ENCODE measurements at regions not wholly inside any gene's neighbourhood (a gene's known extent, or its start where the extent isn't known, plus 50 kb on each side); places are given as distances from the start of the nearest gene placed in this dataset.

DNA sequence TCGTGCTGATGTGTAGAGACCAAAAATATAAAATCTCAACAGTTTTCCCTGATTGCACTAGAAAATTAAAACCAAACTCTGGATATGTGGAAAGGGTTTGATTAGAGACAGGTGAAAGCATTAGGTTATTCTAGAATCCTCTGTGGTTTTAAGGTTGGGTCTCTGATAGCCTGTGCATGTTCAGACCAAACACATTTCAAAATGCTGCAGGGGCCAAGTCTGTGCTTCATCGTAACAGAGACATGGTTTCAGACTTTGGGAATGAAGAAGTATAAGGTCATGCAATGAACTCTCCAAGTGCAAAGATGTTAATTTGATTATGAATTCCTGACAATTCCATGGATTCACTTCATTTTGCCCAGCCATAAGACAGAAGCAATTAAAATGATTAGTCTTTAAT lies 261.0 kb upstream of the KCNJ16 start:
- no peak overlapping the region for H3K4me3 Mint-ChIP-seq
- no peaks in the 10 kb centered on the region for H3K4me1 Mint-ChIP-seq
- no peak for DNase-seq (ENCODE audit: low read depth, low spot score)
- TF ChIP-seq, protein P1, sequence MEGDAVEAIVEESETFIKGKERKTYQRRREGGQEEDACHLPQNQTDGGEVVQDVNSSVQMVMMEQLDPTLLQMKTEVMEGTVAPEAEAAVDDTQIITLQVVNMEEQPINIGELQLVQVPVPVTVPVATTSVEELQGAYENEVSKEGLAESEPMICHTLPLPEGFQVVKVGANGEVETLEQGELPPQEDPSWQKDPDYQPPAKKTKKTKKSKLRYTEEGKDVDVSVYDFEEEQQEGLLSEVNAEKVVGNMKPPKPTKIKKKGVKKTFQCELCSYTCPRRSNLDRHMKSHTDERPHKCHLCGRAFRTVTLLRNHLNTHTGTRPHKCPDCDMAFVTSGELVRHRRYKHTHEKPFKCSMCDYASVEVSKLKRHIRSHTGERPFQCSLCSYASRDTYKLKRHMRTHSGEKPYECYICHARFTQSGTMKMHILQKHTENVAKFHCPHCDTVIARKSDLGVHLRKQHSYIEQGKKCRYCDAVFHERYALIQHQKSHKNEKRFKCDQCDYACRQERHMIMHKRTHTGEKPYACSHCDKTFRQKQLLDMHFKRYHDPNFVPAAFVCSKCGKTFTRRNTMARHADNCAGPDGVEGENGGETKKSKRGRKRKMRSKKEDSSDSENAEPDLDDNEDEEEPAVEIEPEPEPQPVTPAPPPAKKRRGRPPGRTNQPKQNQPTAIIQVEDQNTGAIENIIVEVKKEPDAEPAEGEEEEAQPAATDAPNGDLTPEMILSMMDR (conservative IDR thresholded peaks at IDR 0.05) = no peak
- no peaks in the 10 kb centered on the region for H3K36me3 Mint-ChIP-seq (ENCODE audit: low read depth)
- no peak overlapping the region for H3K27ac Mint-ChIP-seq (ENCODE audit: unreplicated experiment)
- no peaks in the 10 kb centered on the region for H3K27me3 Mint-ChIP-seq (ENCODE audit: low read depth)
- peaks cover 7% of the 10 kb centered on the region for H3K9me3 Mint-ChIP-seq

DNA sequence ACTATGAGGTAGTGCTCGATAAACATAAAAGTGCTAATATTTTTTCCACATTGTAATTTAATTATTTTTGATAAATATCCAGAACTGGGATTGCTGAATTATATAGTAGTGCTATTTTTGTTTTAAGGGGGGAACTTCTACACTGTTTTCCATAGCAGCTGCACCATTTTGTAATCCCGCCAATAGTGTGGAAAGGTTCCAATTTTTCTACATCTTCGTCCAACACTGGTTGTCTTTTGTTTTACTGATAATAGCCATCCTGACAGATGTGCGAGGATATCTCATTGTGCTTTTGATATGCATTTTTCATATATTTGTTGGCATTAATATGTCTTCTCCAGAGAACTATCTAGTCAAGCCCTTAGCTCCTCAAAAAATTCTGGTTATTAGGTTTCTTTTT lies 259.6 kb upstream of the KCNJ16 start:
- Mint-ChIP-seq H3K27ac (ENCODE audit: unreplicated experiment) (no peak overlapping the region), H3K9me3 (peaks cover 3% of the 10 kb centered on the region), H3K27me3 (ENCODE audit: low read depth) (no peaks in the 10 kb centered on the region), H3K4me1 (no peaks in the 10 kb centered on the region), H3K4me3 (no peak overlapping the region), H3K36me3 (ENCODE audit: low read depth) (no peaks in the 10 kb centered on the region)
- DNase-seq (ENCODE audit: low read depth, low spot score) = no peak
- TF ChIP-seq, protein P1 (conservative IDR thresholded peaks at IDR 0.05) = no peak

GRCh38 chr17:69818467-69818866 lies 256.6 kb upstream of the KCNJ16 start:
- no peak for DNase-seq (ENCODE audit: low read depth, low spot score)
- Mint-ChIP-seq H3K9me3 (peaks cover 3% of the 10 kb centered on the region), H3K27me3 (ENCODE audit: low read depth) (no peaks in the 10 kb centered on the region), H3K36me3 (ENCODE audit: low read depth) (no peaks in the 10 kb centered on the region), H3K27ac (ENCODE audit: unreplicated experiment) (no peak overlapping the region), H3K4me1 (no peaks in the 10 kb centered on the region), H3K4me3 (no peak overlapping the region)
- TF ChIP-seq, protein P1 (conservative IDR thresholded peaks at IDR 0.05) = no peak

DNA sequence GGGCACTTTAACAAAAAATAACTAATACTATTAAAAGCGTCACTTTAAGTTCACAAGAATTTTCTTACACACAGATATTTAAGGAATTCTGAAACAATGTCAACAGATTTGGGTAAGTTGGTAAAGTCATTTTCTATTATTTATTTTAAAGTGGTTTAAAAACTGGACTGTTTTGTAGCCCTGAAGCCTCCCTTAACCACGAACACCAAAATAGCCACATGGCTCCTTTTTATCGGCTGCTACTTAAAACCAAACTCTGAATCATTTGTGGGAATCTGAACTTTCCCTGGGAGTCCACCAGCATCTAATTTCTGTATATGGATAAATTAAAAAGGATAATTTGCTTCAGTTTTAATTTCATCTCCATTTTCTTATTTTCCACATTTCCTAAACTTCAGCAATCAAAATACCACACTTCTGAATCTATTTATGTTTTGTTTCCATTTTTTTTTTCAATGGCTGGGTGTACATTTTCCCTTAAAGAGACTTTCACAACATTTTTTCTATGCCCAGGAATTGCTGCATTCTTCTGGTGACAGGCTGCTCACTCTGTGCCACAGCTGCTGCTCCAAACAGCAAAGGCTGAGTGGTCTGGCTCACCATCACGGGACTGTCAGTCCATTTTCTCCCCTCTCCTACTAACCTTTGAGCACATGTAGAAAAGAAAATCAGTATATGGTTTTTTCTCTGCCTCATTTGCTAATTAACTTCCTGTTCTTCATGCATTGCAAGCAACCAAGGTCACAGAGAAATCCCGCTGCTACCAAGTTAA lies 255.5 kb upstream of the KCNJ16 start:
- no peak overlapping the region for H3K4me3 Mint-ChIP-seq
- H3K36me3 Mint-ChIP-seq (ENCODE audit: low read depth) = no peaks in the 10 kb centered on the region

DNA sequence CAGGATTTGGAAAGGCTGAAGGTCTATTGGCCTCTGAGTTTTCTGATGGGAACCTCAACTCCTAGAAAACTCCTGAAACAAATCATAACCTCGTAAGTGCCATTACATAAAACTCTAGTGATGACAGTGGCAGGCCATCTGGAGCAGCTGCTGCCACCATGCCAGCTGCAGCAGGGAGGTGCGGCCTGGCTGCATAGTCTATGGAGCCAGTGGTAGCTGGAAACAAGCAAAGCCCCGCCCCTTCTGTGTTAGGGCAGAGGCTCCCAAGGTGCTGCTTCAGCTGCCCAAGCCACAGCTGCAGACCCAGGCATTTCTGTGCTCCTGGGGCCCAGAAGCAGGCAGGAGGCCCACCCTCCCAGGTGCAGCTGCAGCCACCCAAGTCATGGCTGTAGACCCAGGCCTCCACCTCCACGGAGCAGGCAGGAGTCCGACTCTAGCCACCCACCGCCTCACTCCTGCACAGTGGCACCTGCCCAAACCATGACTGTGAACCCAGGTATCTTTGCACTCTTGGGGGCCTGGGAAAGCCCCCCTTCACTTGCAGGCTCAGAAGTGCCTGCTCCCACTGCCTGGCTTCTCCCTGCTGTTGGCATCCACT lies 254.1 kb upstream of the KCNJ16 start:
- DNase-seq (ENCODE audit: low read depth, low spot score) = no peak
- Mint-ChIP-seq H3K4me3 (no peak overlapping the region), H3K36me3 (ENCODE audit: low read depth) (no peaks in the 10 kb centered on the region), H3K27ac (ENCODE audit: unreplicated experiment) (no peak overlapping the region), H3K4me1 (no peaks in the 10 kb centered on the region), H3K9me3 (peaks cover 3% of the 10 kb centered on the region), H3K27me3 (ENCODE audit: low read depth) (no peaks in the 10 kb centered on the region)
- TF ChIP-seq, protein P1 (conservative IDR thresholded peaks at IDR 0.05) = no peak

More for the DNA sequence above, 255.5 kb upstream of the KCNJ16 start:
- DNase-seq (ENCODE audit: low read depth, low spot score) = no peak
- Mint-ChIP-seq H3K9me3 (peaks cover 3% of the 10 kb centered on the region), H3K4me1 (no peaks in the 10 kb centered on the region), H3K27ac (ENCODE audit: unreplicated experiment) (no peak overlapping the region), H3K27me3 (ENCODE audit: low read depth) (no peaks in the 10 kb centered on the region)
- TF ChIP-seq, protein P1 (conservative IDR thresholded peaks at IDR 0.05) = no peak
